Mononuclear cell (primary cell): ENCODE measurements at regions not wholly inside any gene's neighbourhood (a gene's known extent, or its start where the extent isn't known, plus 50 kb on each side); places are given as distances from the start of the nearest gene placed in this dataset.
"Not testable (repeated sequence)": the region's sequence is repeated elsewhere in the genome, so short reads cannot be mapped to it uniquely, and the experiment has no call there.

ENCODE experiments used
- H3K27me3 ChIP-seq: 2 replicates; pipeline ENCODE4 v1.6.0; 2011; ENCODE audit warnings: low read length, control low read depth; ENCODE audit not compliant: insufficient read depth
- H3K4me1 ChIP-seq: 2 replicates; pipeline ENCODE4 v1.5.1; 2011; ENCODE audit warnings: mild to moderate bottlenecking, low read length, control low read depth; ENCODE audit not compliant: insufficient read depth
- H3K4me3 ChIP-seq: 2 replicates; pipeline ENCODE4 v1.5.1; 2011; ENCODE audit warnings: mild to moderate bottlenecking, low read length, moderate library complexity
- H3K9me3 ChIP-seq: 2 replicates; pipeline ENCODE4 v1.5.1; 2011; ENCODE audit warnings: low read depth, mild to moderate bottlenecking, control low read depth, low read length

- no peaks in the 10 kb centered on the region for H3K27me3 ChIP-seq
- no peaks in the 10 kb centered on the region for H3K4me1 ChIP-seq
- no peaks in the 10 kb centered on the region for H3K9me3 ChIP-seq
These were observed 116.9 kb downstream of the FAM161A start for GRCh38 chr2:61736953-61737352.

DNA sequence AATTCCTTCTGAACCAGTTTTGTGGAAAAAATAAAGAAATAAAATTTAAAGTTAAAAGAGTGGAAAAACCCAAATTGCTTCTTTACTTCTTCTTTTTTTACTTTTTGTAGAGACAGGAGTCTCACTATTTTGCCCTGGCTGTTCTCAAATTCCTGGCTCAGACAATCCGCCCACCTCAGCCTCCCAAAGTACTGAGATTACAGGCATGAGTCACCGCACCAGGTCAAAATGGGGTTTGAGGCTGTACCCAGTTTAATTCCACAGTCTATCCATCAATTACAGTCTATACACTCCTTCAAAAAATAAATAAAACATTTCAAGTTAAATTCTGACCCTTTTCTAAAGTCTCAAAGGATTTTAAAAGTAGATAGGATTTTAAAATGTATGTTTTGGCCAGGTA is 120.3 kb downstream of the FAM161A start:
- Histone ChIP-seq H3K9me3 (no peaks in the 10 kb centered on the region), H3K4me1 (no peaks in the 10 kb centered on the region), H3K27me3 (no peaks in the 10 kb centered on the region), H3K4me3 (no peak overlapping the region)

More at GRCh38 chr2:61736953-61737352, 116.9 kb downstream of the FAM161A start:
- H3K4me3 ChIP-seq = no peak overlapping the region

DNA sequence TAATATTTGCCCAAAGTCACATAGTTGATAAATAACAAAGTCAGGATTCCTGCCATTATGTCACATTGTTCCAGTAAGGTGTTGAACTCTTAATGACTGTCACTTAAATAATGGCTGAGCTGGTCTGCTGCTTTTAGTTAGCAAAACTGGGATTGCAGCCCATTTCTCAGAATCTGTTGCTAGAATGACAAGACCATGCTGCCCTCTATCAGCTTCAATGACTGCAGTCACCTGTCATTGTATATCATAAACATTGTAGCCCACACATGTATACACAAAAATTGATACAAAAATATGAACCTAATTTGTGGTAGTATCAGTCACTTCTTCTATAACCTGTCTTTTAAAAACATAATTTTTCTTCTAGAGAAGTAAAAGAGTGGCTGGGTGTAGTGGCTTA is 121.1 kb downstream of the FAM161A start:
- Histone ChIP-seq H3K4me3 (no peak overlapping the region), H3K27me3 (no peaks in the 10 kb centered on the region), H3K4me1 (no peaks in the 10 kb centered on the region), H3K9me3 (no peaks in the 10 kb centered on the region)

GRCh38 chr2:61727746-61728145 is 126.1 kb downstream of the FAM161A start:
- Histone ChIP-seq H3K27me3 (no peaks in the 10 kb centered on the region), H3K4me1 (no peaks in the 10 kb centered on the region), H3K9me3 (no peaks in the 10 kb centered on the region), H3K4me3 (no peak overlapping the region)

GRCh38 chr2:61726456-61727209 is 127.2 kb downstream of the FAM161A start:
- no peak overlapping the region for H3K4me3 ChIP-seq
- no peaks in the 10 kb centered on the region for H3K4me1 ChIP-seq
- H3K27me3 ChIP-seq = no peaks in the 10 kb centered on the region
- H3K9me3 ChIP-seq = no peaks in the 10 kb centered on the region

- H3K4me3 ChIP-seq, H3K4me1 ChIP-seq, H3K9me3 ChIP-seq, H3K27me3 ChIP-seq: not testable (repeated sequence)
These were observed 130.5 kb downstream of the FAM161A start for GRCh38 chr2:61723364-61723763.

GRCh38 chr2:61722800-61723199 is 131.1 kb downstream of the FAM161A start:
- H3K9me3 ChIP-seq = no peaks in the 10 kb centered on the region
- no peaks in the 10 kb centered on the region for H3K27me3 ChIP-seq
- no peaks in the 10 kb centered on the region for H3K4me1 ChIP-seq
- H3K4me3 ChIP-seq = no peak overlapping the region

DNA sequence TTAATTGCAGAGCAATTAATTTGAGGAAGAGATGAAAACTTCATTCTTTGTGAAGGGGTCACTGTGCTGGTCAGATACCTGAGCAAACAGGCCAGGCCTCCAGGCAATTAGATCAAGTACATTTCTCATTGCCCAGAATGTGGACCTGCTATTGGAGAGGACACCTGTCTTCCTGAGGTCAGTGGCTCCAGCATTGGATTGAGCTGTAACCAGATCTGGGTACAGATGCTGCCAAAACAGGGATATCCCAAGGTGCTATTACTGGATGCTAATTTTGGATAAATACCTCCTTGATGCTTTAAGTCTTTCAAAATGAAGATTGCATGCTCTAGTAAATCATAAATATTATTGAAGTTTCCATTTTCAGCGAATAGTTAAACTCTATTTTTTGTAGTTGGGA is 131.5 kb downstream of the FAM161A start:
- no peaks in the 10 kb centered on the region for H3K27me3 ChIP-seq

DNA sequence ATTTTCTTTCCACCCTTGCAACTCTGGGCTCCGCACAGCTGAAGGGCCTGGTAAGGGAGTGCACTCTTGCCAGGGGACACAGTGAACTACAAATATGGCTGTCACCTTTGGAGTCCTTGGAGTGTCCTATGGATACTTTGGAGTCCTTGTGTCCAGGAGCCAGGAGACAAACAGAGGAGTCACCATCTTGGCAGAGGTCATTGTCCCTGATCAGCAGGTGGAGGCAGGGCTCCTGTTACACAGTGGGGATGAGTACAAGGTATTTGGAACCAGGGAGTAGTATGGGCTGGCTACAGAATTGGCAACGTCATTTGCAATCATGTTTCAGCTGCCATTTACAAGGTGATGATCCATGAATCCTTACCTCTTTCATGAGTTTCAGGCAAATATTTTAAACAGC is 132.5 kb downstream of the FAM161A start:
- Histone ChIP-seq H3K27me3 (no peaks in the 10 kb centered on the region), H3K4me3 (no peak overlapping the region), H3K4me1 (no peaks in the 10 kb centered on the region), H3K9me3 (no peaks in the 10 kb centered on the region)

More for the DNA sequence above, 131.5 kb downstream of the FAM161A start:
- H3K9me3 ChIP-seq = no peaks in the 10 kb centered on the region
- H3K4me1 ChIP-seq = no peaks in the 10 kb centered on the region
- no peak overlapping the region for H3K4me3 ChIP-seq

GRCh38 chr2:61720911-61721310 is 132.9 kb downstream of the FAM161A start:
- H3K4me1 ChIP-seq = no peaks in the 10 kb centered on the region
- no peaks in the 10 kb centered on the region for H3K9me3 ChIP-seq
- no peaks in the 10 kb centered on the region for H3K27me3 ChIP-seq
- H3K4me3 ChIP-seq = no peak overlapping the region

DNA sequence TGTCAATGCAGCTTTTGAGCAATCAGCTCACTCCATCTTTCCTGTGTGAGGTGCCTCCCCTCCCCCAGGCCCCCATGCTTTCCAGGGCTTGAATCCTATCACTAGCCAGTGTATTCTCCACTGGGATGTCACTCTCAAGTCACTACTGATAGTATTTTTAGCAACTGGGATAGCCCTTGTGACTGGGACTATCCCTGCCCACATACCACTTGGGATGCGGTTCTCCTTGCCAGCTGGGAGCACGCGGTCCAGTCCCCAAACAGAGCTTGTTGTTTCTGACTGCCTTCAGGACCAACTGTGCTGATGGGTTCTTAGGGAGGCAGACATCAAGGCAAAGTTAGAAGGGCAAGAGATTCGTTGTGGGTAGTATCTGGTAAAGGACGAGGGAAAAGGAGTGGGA is 134.9 kb downstream of the FAM161A start:
- Histone ChIP-seq H3K27me3 (no peaks in the 10 kb centered on the region), H3K4me1 (no peaks in the 10 kb centered on the region), H3K4me3 (no peak overlapping the region)

DNA sequence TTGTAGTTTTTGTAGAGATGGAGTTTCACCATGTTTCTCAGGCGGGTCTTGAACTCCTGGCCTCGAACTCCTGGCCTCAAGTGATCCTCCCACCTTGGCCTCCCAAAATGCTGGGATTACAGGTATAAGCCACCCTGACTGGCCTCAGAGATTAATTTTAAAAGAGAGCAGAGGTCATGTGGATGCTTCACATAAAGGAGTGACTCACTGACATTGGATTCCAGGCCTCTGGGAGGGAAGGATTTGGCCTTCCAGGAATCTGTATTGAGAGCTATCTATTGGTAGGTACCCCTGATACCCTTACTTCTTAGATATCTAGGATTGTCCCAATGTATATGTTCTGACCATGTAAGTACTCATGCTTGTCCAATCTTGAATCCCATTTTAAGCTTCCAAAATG is 138.4 kb downstream of the FAM161A start:
- no peaks in the 10 kb centered on the region for H3K27me3 ChIP-seq

More for the DNA sequence above, 134.9 kb downstream of the FAM161A start:
- no peaks in the 10 kb centered on the region for H3K9me3 ChIP-seq

DNA sequence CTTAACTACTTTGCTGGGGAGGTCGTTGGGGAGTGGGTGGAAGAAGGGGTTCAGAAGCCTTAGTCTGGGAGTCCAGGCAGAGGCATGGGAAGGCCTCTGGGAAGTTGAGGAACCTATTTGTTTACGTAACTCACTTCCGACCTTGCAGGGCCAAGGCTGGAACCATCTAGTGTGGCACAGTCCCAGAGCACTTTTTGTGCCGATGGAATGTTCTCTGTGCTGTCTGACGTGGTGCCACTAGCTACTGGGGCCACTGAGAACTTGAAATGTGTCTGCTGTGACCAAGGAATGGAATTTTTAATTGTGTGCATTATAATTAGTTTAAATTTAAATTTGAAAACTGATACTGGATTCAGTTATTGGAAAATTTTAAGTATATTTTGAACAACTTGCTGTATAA is 139.7 kb downstream of the FAM161A start:
- no peak overlapping the region for H3K4me3 ChIP-seq
- no peaks in the 10 kb centered on the region for H3K9me3 ChIP-seq
- H3K27me3 ChIP-seq = no peaks in the 10 kb centered on the region
- H3K4me1 ChIP-seq = no peaks in the 10 kb centered on the region

More for the DNA sequence above, 138.4 kb downstream of the FAM161A start:
- Histone ChIP-seq H3K9me3 (no peaks in the 10 kb centered on the region), H3K4me1 (no peaks in the 10 kb centered on the region), H3K4me3 (no peak overlapping the region)

DNA sequence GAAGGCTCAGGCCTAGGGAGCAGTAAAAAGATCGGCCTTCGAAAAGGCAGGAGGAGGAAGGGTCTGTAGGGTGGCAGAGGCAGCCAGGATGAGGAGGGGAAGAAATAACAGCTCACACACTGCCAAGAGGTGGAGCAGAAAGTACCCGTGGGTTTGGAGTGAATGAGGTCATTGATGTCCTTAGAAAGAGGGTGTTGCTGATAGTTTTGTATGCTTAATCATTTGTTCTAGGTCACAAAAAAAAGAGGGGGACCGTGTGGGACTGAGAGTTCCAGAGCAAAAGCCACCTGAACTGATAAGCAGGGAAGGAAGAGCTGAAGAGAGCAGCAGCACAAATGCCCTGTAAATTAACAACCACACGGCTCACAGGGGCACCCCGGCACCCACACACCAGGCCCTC is 140.4 kb downstream of the FAM161A start:
- no peaks in the 10 kb centered on the region for H3K9me3 ChIP-seq
- no peaks in the 10 kb centered on the region for H3K27me3 ChIP-seq
- H3K4me1 ChIP-seq = no peaks in the 10 kb centered on the region
- no peak overlapping the region for H3K4me3 ChIP-seq

DNA sequence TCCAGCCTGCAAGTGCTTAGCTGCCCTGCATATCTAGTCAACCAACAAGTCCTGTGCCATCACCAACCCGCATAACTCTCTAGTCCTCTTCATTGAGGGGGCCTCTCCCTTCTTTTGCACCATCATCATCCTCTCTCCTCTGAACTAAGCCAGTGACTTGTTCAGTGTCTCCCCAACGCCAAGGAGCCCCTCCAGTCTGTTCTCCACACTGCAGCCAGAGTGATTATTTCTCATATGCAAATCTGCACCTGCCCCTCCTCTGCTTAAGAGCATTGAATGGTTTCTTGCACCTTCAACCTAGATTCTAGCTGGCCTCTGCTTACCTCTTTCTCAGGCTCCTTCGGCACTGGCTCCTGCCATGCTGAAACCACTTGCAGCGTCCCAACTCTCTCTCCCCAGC is 141.8 kb downstream of the FAM161A start:
- Histone ChIP-seq H3K27me3 (no peaks in the 10 kb centered on the region), H3K9me3 (no peaks in the 10 kb centered on the region), H3K4me3 (no peak overlapping the region), H3K4me1 (no peaks in the 10 kb centered on the region)

GRCh38 chr2:61710711-61711110 is 143.1 kb downstream of the FAM161A start:
- no peak overlapping the region for H3K4me3 ChIP-seq
- H3K4me1 ChIP-seq = no peaks in the 10 kb centered on the region
- no peaks in the 10 kb centered on the region for H3K9me3 ChIP-seq
- no peaks in the 10 kb centered on the region for H3K27me3 ChIP-seq
